ENCODE measurements at regions not wholly inside any gene's neighbourhood (a gene's known extent, or its start where the extent isn't known, plus 50 kb on each side); places are given as distances from the start of the nearest gene placed in this dataset.
"Not testable (repeated sequence)": the region's sequence is repeated elsewhere in the genome, so short reads cannot be mapped to it uniquely, and the experiment has no call there.

DNA sequence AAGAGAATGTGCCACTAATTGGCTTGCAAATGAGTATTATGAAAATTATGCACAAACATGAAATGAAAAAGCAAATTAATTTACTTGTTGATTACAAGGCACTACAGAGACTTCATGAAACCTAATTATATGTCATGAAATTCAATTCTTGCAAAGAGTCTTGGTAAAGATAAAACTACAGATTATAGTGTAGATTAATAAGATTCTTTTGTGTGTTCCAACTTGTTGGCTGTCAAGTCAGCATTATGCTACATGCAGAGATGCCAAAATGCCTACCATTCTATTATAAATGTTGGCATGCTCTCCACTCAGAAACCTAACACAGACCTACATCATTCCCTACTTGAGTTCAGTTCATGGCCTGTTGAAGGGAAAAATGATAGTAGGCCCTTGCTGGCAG, 97.2 kb upstream of the KITLG start:
- Histone ChIP-seq H3K36me3 (ENCODE audit: low read depth, missing control alignments) (no peaks in the 10 kb centered on the region), H3K4me1 (no peaks in the 10 kb centered on the region), H3K27ac (no peak overlapping the region), H3K4me3 (no peak overlapping the region), H3K27me3 (no peaks in the 10 kb centered on the region), H3K9me3 (no peaks in the 10 kb centered on the region)
- TF ChIP-seq POLR2A (IDR thresholded peaks at IDR 0.05) (no peak), CTCF (IDR thresholded peaks at IDR 0.05) (no peak)
- DNase-seq, result no peak
- intact Hi-C loops (cut with DNase I; ENCODE audit: low total_unique reads), result no loop called here

GRCh38 chr12:88667615-88668014, 87.3 kb upstream of the KITLG start:
- DNase-seq; H3K27me3 ChIP-seq; H3K9me3 ChIP-seq; H3K4me1 ChIP-seq; H3K27ac ChIP-seq; intact Hi-C loops (cut with DNase I; ENCODE audit: low total_unique reads); H3K36me3 ChIP-seq (ENCODE audit: low read depth, missing control alignments); H3K4me3 ChIP-seq: not testable (repeated sequence)
- WGBS, 2 donors, result 76 to 89% methylated on average over 4 to 5 of the region's 5 CpGs

GRCh38 chr12:88665071-88665470, 84.8 kb upstream of the KITLG start:
- H3K9me3 ChIP-seq, result no peaks in the 10 kb centered on the region

DNA sequence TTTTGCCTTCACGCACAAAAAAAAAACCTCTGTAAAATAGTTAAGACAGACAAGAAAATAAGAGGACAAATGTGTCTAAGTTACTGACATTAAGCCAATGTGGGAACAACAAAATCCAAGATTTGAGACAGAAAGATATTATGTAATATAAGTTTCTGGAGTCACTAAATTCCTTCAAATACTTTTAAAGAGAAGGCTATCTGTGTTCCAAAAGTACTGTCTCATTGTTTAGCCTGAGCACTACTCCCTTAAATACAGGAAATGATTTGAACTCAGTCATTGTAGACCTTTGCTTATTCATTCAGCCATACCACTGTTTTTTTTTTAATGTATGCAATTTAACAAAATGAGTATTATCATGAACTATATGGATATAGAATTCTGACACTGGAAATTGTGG, 82.7 kb upstream of the KITLG start:
- Histone ChIP-seq H3K36me3 (ENCODE audit: low read depth, missing control alignments) (no peaks in the 10 kb centered on the region), H3K9me3 (no peaks in the 10 kb centered on the region), H3K4me3 (no peak overlapping the region), H3K27me3 (no peaks in the 10 kb centered on the region), H3K27ac (no peak overlapping the region), H3K4me1 (no peaks in the 10 kb centered on the region)
- intact Hi-C loops (cut with DNase I; ENCODE audit: low total_unique reads), result no loop called here
- 57 to 74% methylated on average over 1 of the region's 1 CpG for WGBS, 2 donors
- no peak for DNase-seq
- no peak for TF ChIP-seq POLR2A (IDR thresholded peaks at IDR 0.05)
- no peak for TF ChIP-seq CTCF (IDR thresholded peaks at IDR 0.05)

More at GRCh38 chr12:88665071-88665470, 84.8 kb upstream of the KITLG start:
- no peak for TF ChIP-seq CTCF (IDR thresholded peaks at IDR 0.05)
- no peak for TF ChIP-seq POLR2A (IDR thresholded peaks at IDR 0.05)
- Histone ChIP-seq H3K27me3 (no peaks in the 10 kb centered on the region), H3K4me3 (no peak overlapping the region), H3K36me3 (ENCODE audit: low read depth, missing control alignments) (no peaks in the 10 kb centered on the region), H3K27ac (no peak overlapping the region), H3K4me1 (no peaks in the 10 kb centered on the region)
- no peak for DNase-seq
- intact Hi-C loops (cut with DNase I; ENCODE audit: low total_unique reads), result no loop called here

DNA sequence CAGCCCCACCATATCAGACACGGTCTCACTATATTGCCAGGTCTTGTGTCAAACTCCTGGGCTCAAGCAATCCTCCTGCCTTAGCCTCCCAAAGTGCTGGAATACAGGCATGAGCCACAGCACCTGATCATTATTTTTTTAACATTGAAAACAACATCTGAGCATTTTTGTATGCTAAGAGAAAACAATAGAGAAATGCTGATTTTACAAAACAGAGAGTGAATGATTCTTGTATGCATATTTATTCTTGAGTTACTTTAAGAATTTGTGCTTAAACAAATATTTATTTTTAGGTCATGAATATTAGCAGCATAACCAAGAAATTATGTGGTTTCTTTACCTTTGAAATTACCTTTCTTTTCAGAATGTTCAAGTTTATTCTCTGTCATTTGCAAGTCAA, 81.8 kb upstream of the KITLG start:
- Histone ChIP-seq H3K27ac (no peak overlapping the region), H3K27me3 (no peaks in the 10 kb centered on the region), H3K9me3 (no peaks in the 10 kb centered on the region), H3K4me1 (no peaks in the 10 kb centered on the region), H3K4me3 (no peak overlapping the region), H3K36me3 (ENCODE audit: low read depth, missing control alignments) (no peaks in the 10 kb centered on the region)
- no peak for DNase-seq
- WGBS, 2 donors, result 95 to 100% methylated on average over 1 of the region's 1 CpG
- intact Hi-C loops (cut with DNase I; ENCODE audit: low total_unique reads), result no loop called here
- no peak for TF ChIP-seq POLR2A (IDR thresholded peaks at IDR 0.05)
- TF ChIP-seq CTCF (IDR thresholded peaks at IDR 0.05), result no peak
